ENCODE measurements at regions not wholly inside any gene's neighbourhood (a gene's known extent, or its start where the extent isn't known, plus 50 kb on each side); places are given as distances from the start of the nearest gene placed in this dataset.

- no peak for TF ChIP-seq ZNF639 (tag by site-specific recombination; IDR thresholded peaks at IDR 0.05)
- TF ChIP-seq ZNF311 (tag by site-specific recombination; IDR thresholded peaks at IDR 0.05; ENCODE audit: borderline replicate concordance): no peak
Observed at GRCh38 chr1:219329578-219329977, 155.9 kb downstream of the LYPLAL1 start (continued).

GRCh38 chr1:219326843-219327242 lies 153.2 kb downstream of the LYPLAL1 start:
- TF ChIP-seq ZNF148 (tag by site-specific recombination; IDR thresholded peaks at IDR 0.05; ENCODE audit: borderline replicate concordance) (no peak), PRDM1 (tag by site-specific recombination; IDR thresholded peaks at IDR 0.05) (no peak), ZNF670 (tag by site-specific recombination; IDR thresholded peaks at IDR 0.05; ENCODE audit: low read depth) (no peak), ZNF157 (tag by site-specific recombination; IDR thresholded peaks at IDR 0.05) (peak; percentile 50; the same call in 1 of the 2 replicates), ZNF473 (tag by site-specific recombination; IDR thresholded peaks at IDR 0.05) (no peak), ELK4 (IDR thresholded peaks at IDR 0.05; ENCODE audit: borderline replicate concordance, low read depth, low read length) (no peak)
- ChIA-PET POLR2A (no interaction called here), CTCF (no interaction called here)
- H3K4me1 ChIP-seq (ENCODE audit: control insufficient read depth, insufficient read depth, low read length): peaks cover 5% of the 10 kb centered on the region; the same call in 1 of the 2 replicates
- H3K9me3 ChIP-seq (ENCODE audit: control insufficient read depth, insufficient read depth, low read depth, low read length): no peaks in the 10 kb centered on the region
- H3K36me3 ChIP-seq (ENCODE audit: control insufficient read depth in 2 of 2, insufficient read depth in 1 of 2, low read length in 2 of 2): no peaks in the 10 kb centered on the region
- H3K4me3 ChIP-seq (ENCODE audit: low read depth, low read length): no peak overlapping the region
- H3K27ac ChIP-seq (ENCODE audit: extremely low read depth, low read depth, low read length): no peak overlapping the region

- Histone ChIP-seq H3K36me3 (ENCODE audit: control insufficient read depth in 2 of 2, insufficient read depth in 1 of 2, low read length in 2 of 2) (no peaks in the 10 kb centered on the region), H3K27ac (ENCODE audit: extremely low read depth, low read depth, low read length) (no peak overlapping the region), H3K9me3 (ENCODE audit: control insufficient read depth, insufficient read depth, low read depth, low read length) (no peaks in the 10 kb centered on the region), H3K4me1 (ENCODE audit: control insufficient read depth, insufficient read depth, low read length) (peaks cover 5% of the 10 kb centered on the region; the same call in 1 of the 2 replicates), H3K4me3 (ENCODE audit: low read depth, low read length) (no peak overlapping the region)
- CTCF ChIA-PET: interaction anchor here (1.1 kb wide), 1 partner anchor 139 kb away, joined by 3 read pairs; no protein-coding TSS in a partner anchor
- POLR2A ChIA-PET: no interaction called here
- TF ChIP-seq ZNF600 (tag by site-specific recombination; IDR thresholded peaks at IDR 0.05) (no peak), ZNF394 (tag by site-specific recombination; IDR thresholded peaks at IDR 0.05; ENCODE audit: borderline replicate concordance) (0 out of 2 replicates have a peak, but pooled peaks have one; percentile 10), ZSCAN16 (tag by site-specific recombination; IDR thresholded peaks at IDR 0.05) (no peak), ZNF350 (tag by site-specific recombination; IDR thresholded peaks at IDR 0.05) (no peak), PRDM10 (tag by site-specific recombination; IDR thresholded peaks at IDR 0.05) (0 out of 2 replicates have a peak, but pooled peaks have one; percentile 30), ZNF138 (tag by site-specific recombination; IDR thresholded peaks at IDR 0.05; ENCODE audit: borderline replicate concordance) (no peak), ZNF133 (tag by site-specific recombination; IDR thresholded peaks at IDR 0.05) (no peak), ZNF223 (tag by site-specific recombination; IDR thresholded peaks at IDR 0.05) (no peak), RBAK (tag by site-specific recombination; IDR thresholded peaks at IDR 0.05) (no peak), ZNF518A (tag by site-specific recombination; conservative IDR thresholded peaks at IDR 0.05; ENCODE audit: low read depth) (0 out of 2 replicates have a peak, but pooled peaks have one; percentile 3)
Observed at GRCh38 chr1:219325368-219325742, 151.7 kb downstream of the LYPLAL1 start.
